ENCODE measurements at regions not wholly inside any gene's neighbourhood (a gene's known extent, or its start where the extent isn't known, plus 50 kb on each side); places are given as distances from the start of the nearest gene placed in this dataset.

GRCh38 chr15:36232491-36232890, 346.9 kb upstream of the CDIN1 start:
- TF ChIP-seq POLR2A (IDR thresholded peaks at IDR 0.05): no peak
- TF ChIP-seq EP300 (IDR thresholded peaks at IDR 0.05): no peak
- no peak for TF ChIP-seq CTCF (IDR thresholded peaks at IDR 0.05)
- no peak for TF ChIP-seq POLR2AphosphoS5 (IDR thresholded peaks at IDR 0.05)

All from gastroesophageal sphincter (tissue), 3 donors.